H1 (cell line): ENCODE measurements at regions not wholly inside any gene's neighbourhood (a gene's known extent, or its start where the extent isn't known, plus 50 kb on each side); places are given as distances from the start of the nearest gene placed in this dataset.

Source experiments
- JUN ChIP-seq: IDR thresholded peaks from 2 replicates; pipeline ENCODE4 v1.6.1; 2011; ENCODE audit warnings: low read depth, mild to moderate bottlenecking, improper control_type of control experiment, low read length
- SP1 ChIP-seq: IDR thresholded peaks from 2 replicates; pipeline ENCODE4 v1.6.1; 2011; ENCODE audit warnings: low read depth, low read length
- TF ChIP-seq, protein P1 (sequence below): fragments of 300-600 bp; sonication (generic); IDR thresholded peaks from 2 replicates; pipeline ENCODE4 v1.7.1; 2012; ENCODE audit warnings: low read length, moderate library complexity, mild to moderate bottlenecking, inconsistent platforms; ENCODE audit not compliant: insufficient replicate concordance

DNA sequence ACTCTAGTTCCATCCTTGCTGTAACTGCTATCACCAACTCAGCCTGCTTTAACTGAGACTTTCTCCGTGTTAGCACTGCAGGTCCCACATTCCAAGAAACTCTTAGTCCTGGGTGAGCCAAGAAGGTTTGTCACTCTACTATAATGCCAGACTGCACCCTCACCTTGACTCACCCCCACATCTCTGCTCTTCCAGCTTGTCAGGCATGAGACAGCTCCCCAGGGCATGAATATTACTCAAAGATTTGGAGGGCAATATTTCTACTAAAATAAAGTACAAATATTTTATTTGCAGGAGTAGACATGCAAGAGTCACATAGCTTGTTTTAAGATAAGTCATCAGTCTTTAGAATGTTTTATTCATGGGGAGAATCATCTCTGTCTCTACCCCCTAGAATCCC lies 110.2 kb downstream of the MATN1 start (continued):
- TF ChIP-seq, protein P1, sequence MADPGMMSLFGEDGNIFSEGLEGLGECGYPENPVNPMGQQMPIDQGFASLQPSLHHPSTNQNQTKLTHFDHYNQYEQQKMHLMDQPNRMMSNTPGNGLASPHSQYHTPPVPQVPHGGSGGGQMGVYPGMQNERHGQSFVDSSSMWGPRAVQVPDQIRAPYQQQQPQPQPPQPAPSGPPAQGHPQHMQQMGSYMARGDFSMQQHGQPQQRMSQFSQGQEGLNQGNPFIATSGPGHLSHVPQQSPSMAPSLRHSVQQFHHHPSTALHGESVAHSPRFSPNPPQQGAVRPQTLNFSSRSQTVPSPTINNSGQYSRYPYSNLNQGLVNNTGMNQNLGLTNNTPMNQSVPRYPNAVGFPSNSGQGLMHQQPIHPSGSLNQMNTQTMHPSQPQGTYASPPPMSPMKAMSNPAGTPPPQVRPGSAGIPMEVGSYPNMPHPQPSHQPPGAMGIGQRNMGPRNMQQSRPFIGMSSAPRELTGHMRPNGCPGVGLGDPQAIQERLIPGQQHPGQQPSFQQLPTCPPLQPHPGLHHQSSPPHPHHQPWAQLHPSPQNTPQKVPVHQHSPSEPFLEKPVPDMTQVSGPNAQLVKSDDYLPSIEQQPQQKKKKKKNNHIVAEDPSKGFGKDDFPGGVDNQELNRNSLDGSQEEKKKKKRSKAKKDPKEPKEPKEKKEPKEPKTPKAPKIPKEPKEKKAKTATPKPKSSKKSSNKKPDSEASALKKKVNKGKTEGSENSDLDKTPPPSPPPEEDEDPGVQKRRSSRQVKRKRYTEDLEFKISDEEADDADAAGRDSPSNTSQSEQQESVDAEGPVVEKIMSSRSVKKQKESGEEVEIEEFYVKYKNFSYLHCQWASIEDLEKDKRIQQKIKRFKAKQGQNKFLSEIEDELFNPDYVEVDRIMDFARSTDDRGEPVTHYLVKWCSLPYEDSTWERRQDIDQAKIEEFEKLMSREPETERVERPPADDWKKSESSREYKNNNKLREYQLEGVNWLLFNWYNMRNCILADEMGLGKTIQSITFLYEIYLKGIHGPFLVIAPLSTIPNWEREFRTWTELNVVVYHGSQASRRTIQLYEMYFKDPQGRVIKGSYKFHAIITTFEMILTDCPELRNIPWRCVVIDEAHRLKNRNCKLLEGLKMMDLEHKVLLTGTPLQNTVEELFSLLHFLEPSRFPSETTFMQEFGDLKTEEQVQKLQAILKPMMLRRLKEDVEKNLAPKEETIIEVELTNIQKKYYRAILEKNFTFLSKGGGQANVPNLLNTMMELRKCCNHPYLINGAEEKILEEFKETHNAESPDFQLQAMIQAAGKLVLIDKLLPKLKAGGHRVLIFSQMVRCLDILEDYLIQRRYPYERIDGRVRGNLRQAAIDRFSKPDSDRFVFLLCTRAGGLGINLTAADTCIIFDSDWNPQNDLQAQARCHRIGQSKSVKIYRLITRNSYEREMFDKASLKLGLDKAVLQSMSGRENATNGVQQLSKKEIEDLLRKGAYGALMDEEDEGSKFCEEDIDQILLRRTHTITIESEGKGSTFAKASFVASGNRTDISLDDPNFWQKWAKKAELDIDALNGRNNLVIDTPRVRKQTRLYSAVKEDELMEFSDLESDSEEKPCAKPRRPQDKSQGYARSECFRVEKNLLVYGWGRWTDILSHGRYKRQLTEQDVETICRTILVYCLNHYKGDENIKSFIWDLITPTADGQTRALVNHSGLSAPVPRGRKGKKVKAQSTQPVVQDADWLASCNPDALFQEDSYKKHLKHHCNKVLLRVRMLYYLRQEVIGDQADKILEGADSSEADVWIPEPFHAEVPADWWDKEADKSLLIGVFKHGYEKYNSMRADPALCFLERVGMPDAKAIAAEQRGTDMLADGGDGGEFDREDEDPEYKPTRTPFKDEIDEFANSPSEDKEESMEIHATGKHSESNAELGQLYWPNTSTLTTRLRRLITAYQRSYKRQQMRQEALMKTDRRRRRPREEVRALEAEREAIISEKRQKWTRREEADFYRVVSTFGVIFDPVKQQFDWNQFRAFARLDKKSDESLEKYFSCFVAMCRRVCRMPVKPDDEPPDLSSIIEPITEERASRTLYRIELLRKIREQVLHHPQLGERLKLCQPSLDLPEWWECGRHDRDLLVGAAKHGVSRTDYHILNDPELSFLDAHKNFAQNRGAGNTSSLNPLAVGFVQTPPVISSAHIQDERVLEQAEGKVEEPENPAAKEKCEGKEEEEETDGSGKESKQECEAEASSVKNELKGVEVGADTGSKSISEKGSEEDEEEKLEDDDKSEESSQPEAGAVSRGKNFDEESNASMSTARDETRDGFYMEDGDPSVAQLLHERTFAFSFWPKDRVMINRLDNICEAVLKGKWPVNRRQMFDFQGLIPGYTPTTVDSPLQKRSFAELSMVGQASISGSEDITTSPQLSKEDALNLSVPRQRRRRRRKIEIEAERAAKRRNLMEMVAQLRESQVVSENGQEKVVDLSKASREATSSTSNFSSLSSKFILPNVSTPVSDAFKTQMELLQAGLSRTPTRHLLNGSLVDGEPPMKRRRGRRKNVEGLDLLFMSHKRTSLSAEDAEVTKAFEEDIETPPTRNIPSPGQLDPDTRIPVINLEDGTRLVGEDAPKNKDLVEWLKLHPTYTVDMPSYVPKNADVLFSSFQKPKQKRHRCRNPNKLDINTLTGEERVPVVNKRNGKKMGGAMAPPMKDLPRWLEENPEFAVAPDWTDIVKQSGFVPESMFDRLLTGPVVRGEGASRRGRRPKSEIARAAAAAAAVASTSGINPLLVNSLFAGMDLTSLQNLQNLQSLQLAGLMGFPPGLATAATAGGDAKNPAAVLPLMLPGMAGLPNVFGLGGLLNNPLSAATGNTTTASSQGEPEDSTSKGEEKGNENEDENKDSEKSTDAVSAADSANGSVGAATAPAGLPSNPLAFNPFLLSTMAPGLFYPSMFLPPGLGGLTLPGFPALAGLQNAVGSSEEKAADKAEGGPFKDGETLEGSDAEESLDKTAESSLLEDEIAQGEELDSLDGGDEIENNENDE, result no peak
- TF ChIP-seq SP1 (no peak), JUN (no peak)
